ENCODE measurements at regions not wholly inside any gene's neighbourhood (a gene's known extent, or its start where the extent isn't known, plus 50 kb on each side); places are given as distances from the start of the nearest gene placed in this dataset.

DNA sequence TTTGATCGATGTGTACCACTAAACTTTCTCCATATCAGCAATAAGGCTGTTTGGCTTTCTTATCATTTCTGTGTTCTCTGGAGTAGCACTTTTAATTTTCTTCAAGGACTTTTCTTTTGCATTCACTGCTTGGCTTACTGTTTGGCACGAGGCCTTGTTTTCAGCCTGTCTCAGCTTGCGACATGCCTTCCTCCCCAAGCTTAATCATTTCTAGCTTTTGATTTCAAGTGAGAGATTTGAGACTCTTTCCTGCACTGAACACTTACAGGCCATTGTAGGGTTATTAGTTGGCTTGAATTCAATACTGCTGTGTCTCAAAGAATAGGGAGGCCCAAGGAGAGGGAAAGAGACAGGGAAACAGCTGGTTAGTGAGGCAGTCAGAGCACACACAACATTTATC is 120.6 kb upstream of the KCND3 start:
- no peaks in the 10 kb centered on the region for H3K27me3 ChIP-seq (ENCODE audit: control insufficient read depth, extremely low read depth, insufficient read depth, low read length)
- peak; percentile 49 for FAIRE-seq

DNA sequence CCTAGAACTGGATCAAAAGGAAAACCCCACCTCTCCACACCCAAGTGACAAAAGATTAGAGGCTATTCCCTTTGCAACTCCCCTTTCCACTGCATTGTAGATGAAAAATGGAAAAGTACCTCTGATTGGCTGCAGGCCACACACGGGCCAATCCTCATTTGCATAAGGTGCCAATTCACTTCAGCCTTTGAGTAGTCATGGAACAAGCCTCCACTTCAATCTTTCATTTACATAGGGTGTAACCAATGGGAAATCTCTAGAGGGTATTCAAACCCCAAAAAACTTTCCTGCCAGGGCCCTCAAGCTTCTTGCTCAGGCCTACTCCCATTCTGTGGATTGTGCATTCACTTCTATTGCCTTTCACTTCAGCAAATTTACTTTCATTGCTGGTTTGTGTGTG is 122.3 kb upstream of the KCND3 start:
- Histone ChIP-seq H3K27me3 (ENCODE audit: control insufficient read depth, extremely low read depth, insufficient read depth, low read length) (no peaks in the 10 kb centered on the region), H4K20me1 (ENCODE audit: control insufficient read depth, extremely low read depth, insufficient read depth, low read length) (no peaks in the 10 kb centered on the region), H3K36me3 (ENCODE audit: control insufficient read depth in 2 of 2, extremely low read depth in 1 of 2, insufficient read depth in 2 of 2, low read length in 2 of 2) (no peaks in the 10 kb centered on the region), H2AFZ (ENCODE audit: control insufficient read depth, low read length) (no peak overlapping the region), H3K9me1 (ENCODE audit: control insufficient read depth, extremely low read depth, insufficient read depth, low read length) (no peaks in the 10 kb centered on the region), H3K27ac (ENCODE audit: control insufficient read depth, insufficient read depth, low read length) (no peak overlapping the region), H3K4me1 (ENCODE audit: control insufficient read depth, extremely low read depth, insufficient read depth, low read length) (no peaks in the 10 kb centered on the region), H3K79me2 (ENCODE audit: control insufficient read depth, insufficient read depth, low read length) (no peaks in the 10 kb centered on the region), H3K9ac (ENCODE audit: control insufficient read depth, extremely low read depth, insufficient read depth, low read length) (no peak overlapping the region), H3K9me3 (ENCODE audit: control insufficient read depth, low read depth, low read length) (no peaks in the 10 kb centered on the region), H3K4me2 (ENCODE audit: control insufficient read depth, extremely low read depth, insufficient read depth, low read depth, low read length) (no peak overlapping the region), H3K4me3 (ENCODE audit: control insufficient read depth in 2 of 3, extremely low read depth in 1 of 3, insufficient read depth in 2 of 3, low read depth in 1 of 3, low read length in 3 of 3) (no peak overlapping the region)
- dilution Hi-C loops (cut with MboI; ENCODE audit: extremely low pct_ligation_motif_present, low sequenced_read_pairs), result no loop called here
- no peak for DNase-seq (ENCODE audit: low read depth, low spot score)
- FAIRE-seq, result no peak
- TF ChIP-seq, protein P1, sequence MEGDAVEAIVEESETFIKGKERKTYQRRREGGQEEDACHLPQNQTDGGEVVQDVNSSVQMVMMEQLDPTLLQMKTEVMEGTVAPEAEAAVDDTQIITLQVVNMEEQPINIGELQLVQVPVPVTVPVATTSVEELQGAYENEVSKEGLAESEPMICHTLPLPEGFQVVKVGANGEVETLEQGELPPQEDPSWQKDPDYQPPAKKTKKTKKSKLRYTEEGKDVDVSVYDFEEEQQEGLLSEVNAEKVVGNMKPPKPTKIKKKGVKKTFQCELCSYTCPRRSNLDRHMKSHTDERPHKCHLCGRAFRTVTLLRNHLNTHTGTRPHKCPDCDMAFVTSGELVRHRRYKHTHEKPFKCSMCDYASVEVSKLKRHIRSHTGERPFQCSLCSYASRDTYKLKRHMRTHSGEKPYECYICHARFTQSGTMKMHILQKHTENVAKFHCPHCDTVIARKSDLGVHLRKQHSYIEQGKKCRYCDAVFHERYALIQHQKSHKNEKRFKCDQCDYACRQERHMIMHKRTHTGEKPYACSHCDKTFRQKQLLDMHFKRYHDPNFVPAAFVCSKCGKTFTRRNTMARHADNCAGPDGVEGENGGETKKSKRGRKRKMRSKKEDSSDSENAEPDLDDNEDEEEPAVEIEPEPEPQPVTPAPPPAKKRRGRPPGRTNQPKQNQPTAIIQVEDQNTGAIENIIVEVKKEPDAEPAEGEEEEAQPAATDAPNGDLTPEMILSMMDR (optimal IDR thresholded peaks at IDR 0.05 in 1 of 3, IDR thresholded peaks at IDR 0.05 in 1 of 3, conservative IDR thresholded peaks at IDR 0.05 in 1 of 3; ENCODE audit: extremely low read depth in 1 of 3, insufficient read depth in 2 of 3, low read length in 3 of 3), result no peak

More for the DNA sequence above, 120.6 kb upstream of the KCND3 start:
- Histone ChIP-seq H3K4me3 (ENCODE audit: control insufficient read depth in 2 of 3, extremely low read depth in 1 of 3, insufficient read depth in 2 of 3, low read depth in 1 of 3, low read length in 3 of 3) (no peak overlapping the region), H3K9ac (ENCODE audit: control insufficient read depth, extremely low read depth, insufficient read depth, low read length) (no peak overlapping the region), H3K79me2 (ENCODE audit: control insufficient read depth, insufficient read depth, low read length) (no peaks in the 10 kb centered on the region), H3K4me1 (ENCODE audit: control insufficient read depth, extremely low read depth, insufficient read depth, low read length) (no peaks in the 10 kb centered on the region), H4K20me1 (ENCODE audit: control insufficient read depth, extremely low read depth, insufficient read depth, low read length) (no peaks in the 10 kb centered on the region), H3K9me1 (ENCODE audit: control insufficient read depth, extremely low read depth, insufficient read depth, low read length) (no peaks in the 10 kb centered on the region), H3K9me3 (ENCODE audit: control insufficient read depth, low read depth, low read length) (no peaks in the 10 kb centered on the region), H3K36me3 (ENCODE audit: control insufficient read depth in 2 of 2, extremely low read depth in 1 of 2, insufficient read depth in 2 of 2, low read length in 2 of 2) (no peaks in the 10 kb centered on the region), H3K27ac (ENCODE audit: control insufficient read depth, insufficient read depth, low read length) (no peak overlapping the region), H3K4me2 (ENCODE audit: control insufficient read depth, extremely low read depth, insufficient read depth, low read depth, low read length) (no peak overlapping the region), H2AFZ (ENCODE audit: control insufficient read depth, low read length) (no peak overlapping the region)
- no peak for DNase-seq (ENCODE audit: low read depth, low spot score)
- TF ChIP-seq EZH2 (IDR thresholded peaks at IDR 0.05; ENCODE audit: low read length), result no peak
- TF ChIP-seq, protein P1 (optimal IDR thresholded peaks at IDR 0.05 in 1 of 3, IDR thresholded peaks at IDR 0.05 in 1 of 3, conservative IDR thresholded peaks at IDR 0.05 in 1 of 3; ENCODE audit: extremely low read depth in 1 of 3, insufficient read depth in 2 of 3, low read length in 3 of 3), result no peak
- dilution Hi-C loops (cut with MboI; ENCODE audit: extremely low pct_ligation_motif_present, low sequenced_read_pairs), result no loop called here
